ENCODE measurements at regions not wholly inside any gene's neighbourhood (a gene's known extent, or its start where the extent isn't known, plus 50 kb on each side); places are given as distances from the start of the nearest gene placed in this dataset.

- H3K4me3 ChIP-seq (ENCODE audit: insufficient read length, low read depth): no peak overlapping the region
- no peaks in the 10 kb centered on the region for H3K36me3 ChIP-seq (ENCODE audit: insufficient read depth, insufficient read length, low read length)
- no peaks in the 10 kb centered on the region for H3K27me3 ChIP-seq (ENCODE audit: insufficient read depth, insufficient read length)
- DNase-seq (ENCODE audit: low read depth, low spot score): no peak
- TF ChIP-seq YY1 (IDR thresholded peaks at IDR 0.05; ENCODE audit: insufficient read depth, insufficient read length) (no peak), SUZ12 (IDR thresholded peaks at IDR 0.05; ENCODE audit: extremely low read depth, insufficient read depth, insufficient read length) (no peak), ZNF274 (IDR thresholded peaks at IDR 0.05; ENCODE audit: low read depth, low read length) (no peak)
- H3K9ac ChIP-seq (ENCODE audit: insufficient read length, low read depth): no peak overlapping the region
- peaks cover 2% of the 10 kb centered on the region for H3K4me1 ChIP-seq (ENCODE audit: insufficient read depth, insufficient read length)
- H3K9me3 ChIP-seq (ENCODE audit: insufficient read depth, low read length): no peaks in the 10 kb centered on the region; the same call in 1 of the 2 replicates
Measured at GRCh38 chr3:107061466-107061865, 315.8 kb upstream of the CCDC54 start.

GRCh38 chr3:107062310-107062709 lies 314.9 kb upstream of the CCDC54 start:
- DNase-seq (ENCODE audit: low read depth, low spot score): no peak
- Histone ChIP-seq H3K27me3 (ENCODE audit: insufficient read depth, insufficient read length) (no peaks in the 10 kb centered on the region), H3K4me3 (ENCODE audit: insufficient read length, low read depth) (no peak overlapping the region), H3K9me3 (ENCODE audit: insufficient read depth, low read length) (peaks cover 6% of the 10 kb centered on the region; the same call in 1 of the 2 replicates), H3K4me1 (ENCODE audit: insufficient read depth, insufficient read length) (peaks cover 2% of the 10 kb centered on the region), H3K36me3 (ENCODE audit: insufficient read depth, insufficient read length, low read length) (no peaks in the 10 kb centered on the region), H3K9ac (ENCODE audit: insufficient read length, low read depth) (no peak overlapping the region)
- TF ChIP-seq YY1 (IDR thresholded peaks at IDR 0.05; ENCODE audit: insufficient read depth, insufficient read length) (no peak), SUZ12 (IDR thresholded peaks at IDR 0.05; ENCODE audit: extremely low read depth, insufficient read depth, insufficient read length) (no peak), ZNF274 (IDR thresholded peaks at IDR 0.05; ENCODE audit: low read depth, low read length) (no peak)

GRCh38 chr3:107062787-107063186 lies 314.5 kb upstream of the CCDC54 start:
- Histone ChIP-seq H3K4me3 (ENCODE audit: insufficient read length, low read depth) (no peak overlapping the region), H3K36me3 (ENCODE audit: insufficient read depth, insufficient read length, low read length) (no peaks in the 10 kb centered on the region), H3K27me3 (ENCODE audit: insufficient read depth, insufficient read length) (no peaks in the 10 kb centered on the region), H3K4me1 (ENCODE audit: insufficient read depth, insufficient read length) (peaks cover 2% of the 10 kb centered on the region), H3K9me3 (ENCODE audit: insufficient read depth, low read length) (peaks cover 11% of the 10 kb centered on the region; the same call in 1 of the 2 replicates), H3K9ac (ENCODE audit: insufficient read length, low read depth) (no peak overlapping the region)
- TF ChIP-seq ZNF274 (IDR thresholded peaks at IDR 0.05; ENCODE audit: low read depth, low read length) (no peak), YY1 (IDR thresholded peaks at IDR 0.05; ENCODE audit: insufficient read depth, insufficient read length) (no peak)
- DNase-seq (ENCODE audit: low read depth, low spot score): peak; percentile 16

- TF ChIP-seq ZNF274 (IDR thresholded peaks at IDR 0.05; ENCODE audit: low read depth, low read length) (no peak), YY1 (IDR thresholded peaks at IDR 0.05; ENCODE audit: insufficient read depth, insufficient read length) (no peak), SUZ12 (IDR thresholded peaks at IDR 0.05; ENCODE audit: extremely low read depth, insufficient read depth, insufficient read length) (no peak)
- Histone ChIP-seq H3K4me3 (ENCODE audit: insufficient read length, low read depth) (no peak overlapping the region), H3K27me3 (ENCODE audit: insufficient read depth, insufficient read length) (no peaks in the 10 kb centered on the region), H3K4me1 (ENCODE audit: insufficient read depth, insufficient read length) (peaks cover 2% of the 10 kb centered on the region), H3K9ac (ENCODE audit: insufficient read length, low read depth) (no peak overlapping the region), H3K9me3 (ENCODE audit: insufficient read depth, low read length) (peaks cover 15% of the 10 kb centered on the region; the same call in 1 of the 2 replicates), H3K36me3 (ENCODE audit: insufficient read depth, insufficient read length, low read length) (no peaks in the 10 kb centered on the region)
- DNase-seq (ENCODE audit: low read depth, low spot score): no peak
Measured at GRCh38 chr3:107063351-107063750, 313.9 kb upstream of the CCDC54 start.

GRCh38 chr3:107064405-107065060 lies 312.7 kb upstream of the CCDC54 start:
- Histone ChIP-seq H3K4me1 (ENCODE audit: insufficient read depth, insufficient read length) (peaks cover 2% of the 10 kb centered on the region), H3K4me3 (ENCODE audit: insufficient read length, low read depth) (no peak overlapping the region), H3K9ac (ENCODE audit: insufficient read length, low read depth) (no peak overlapping the region), H3K9me3 (ENCODE audit: insufficient read depth, low read length) (peaks cover 15% of the 10 kb centered on the region; the same call in 1 of the 2 replicates), H3K36me3 (ENCODE audit: insufficient read depth, insufficient read length, low read length) (no peaks in the 10 kb centered on the region), H3K27me3 (ENCODE audit: insufficient read depth, insufficient read length) (no peaks in the 10 kb centered on the region)
- no peak for TF ChIP-seq SUZ12 (IDR thresholded peaks at IDR 0.05; ENCODE audit: extremely low read depth, insufficient read depth, insufficient read length)
- no peak for TF ChIP-seq ZNF274 (IDR thresholded peaks at IDR 0.05; ENCODE audit: low read depth, low read length)
- TF ChIP-seq YY1 (IDR thresholded peaks at IDR 0.05; ENCODE audit: insufficient read depth, insufficient read length): no peak
- DNase-seq (ENCODE audit: low read depth, low spot score): peak; percentile 79

- DNase-seq (ENCODE audit: low read depth, low spot score): no peak
- Histone ChIP-seq H3K9ac (ENCODE audit: insufficient read length, low read depth) (no peak overlapping the region), H3K9me3 (ENCODE audit: insufficient read depth, low read length) (peaks cover 15% of the 10 kb centered on the region; the same call in 1 of the 2 replicates), H3K4me3 (ENCODE audit: insufficient read length, low read depth) (no peak overlapping the region), H3K4me1 (ENCODE audit: insufficient read depth, insufficient read length) (peaks cover 2% of the 10 kb centered on the region), H3K36me3 (ENCODE audit: insufficient read depth, insufficient read length, low read length) (no peaks in the 10 kb centered on the region), H3K27me3 (ENCODE audit: insufficient read depth, insufficient read length) (no peaks in the 10 kb centered on the region)
- TF ChIP-seq ZNF274 (IDR thresholded peaks at IDR 0.05; ENCODE audit: low read depth, low read length) (no peak), SUZ12 (IDR thresholded peaks at IDR 0.05; ENCODE audit: extremely low read depth, insufficient read depth, insufficient read length) (no peak), YY1 (IDR thresholded peaks at IDR 0.05; ENCODE audit: insufficient read depth, insufficient read length) (no peak)
Measured at GRCh38 chr3:107065094-107065861, 312.0 kb upstream of the CCDC54 start.

GRCh38 chr3:107067421-107067820 lies 309.8 kb upstream of the CCDC54 start:
- Histone ChIP-seq H3K36me3 (ENCODE audit: insufficient read depth, insufficient read length, low read length) (no peaks in the 10 kb centered on the region), H3K9me3 (ENCODE audit: insufficient read depth, low read length) (peaks cover 15% of the 10 kb centered on the region; the same call in 1 of the 2 replicates), H3K4me1 (ENCODE audit: insufficient read depth, insufficient read length) (peaks cover 2% of the 10 kb centered on the region), H3K4me3 (ENCODE audit: insufficient read length, low read depth) (no peak overlapping the region), H3K27me3 (ENCODE audit: insufficient read depth, insufficient read length) (no peaks in the 10 kb centered on the region), H3K9ac (ENCODE audit: insufficient read length, low read depth) (no peak overlapping the region)
- TF ChIP-seq ZNF274 (IDR thresholded peaks at IDR 0.05; ENCODE audit: low read depth, low read length) (no peak), YY1 (IDR thresholded peaks at IDR 0.05; ENCODE audit: insufficient read depth, insufficient read length) (no peak), SUZ12 (IDR thresholded peaks at IDR 0.05; ENCODE audit: extremely low read depth, insufficient read depth, insufficient read length) (no peak)
- no peak for DNase-seq (ENCODE audit: low read depth, low spot score)
